ENCODE measurements at regions not wholly inside any gene's neighbourhood (a gene's known extent, or its start where the extent isn't known, plus 50 kb on each side); places are given as distances from the start of the nearest gene placed in this dataset.

DNA sequence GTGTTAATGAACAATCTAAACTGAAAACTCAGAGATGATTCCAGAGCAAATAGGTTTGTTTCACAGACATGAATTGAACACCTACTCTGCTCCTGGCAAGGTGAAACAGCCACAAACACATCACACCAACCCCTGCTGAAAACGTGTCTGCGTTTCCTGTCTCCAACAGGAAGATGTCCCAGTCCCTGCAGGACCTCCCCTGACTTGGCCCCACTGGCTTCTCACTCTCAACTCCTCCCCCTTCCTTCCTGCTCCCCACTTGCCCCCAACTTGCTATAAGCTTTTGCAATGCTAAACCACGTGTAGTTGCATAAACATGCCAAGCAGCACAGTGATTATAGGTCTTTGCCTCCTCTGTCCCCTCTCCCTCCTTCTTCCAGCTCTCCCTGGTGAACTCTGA is 567.6 kb downstream of the BCL11B start:
- no peak for DNase-seq

DNA sequence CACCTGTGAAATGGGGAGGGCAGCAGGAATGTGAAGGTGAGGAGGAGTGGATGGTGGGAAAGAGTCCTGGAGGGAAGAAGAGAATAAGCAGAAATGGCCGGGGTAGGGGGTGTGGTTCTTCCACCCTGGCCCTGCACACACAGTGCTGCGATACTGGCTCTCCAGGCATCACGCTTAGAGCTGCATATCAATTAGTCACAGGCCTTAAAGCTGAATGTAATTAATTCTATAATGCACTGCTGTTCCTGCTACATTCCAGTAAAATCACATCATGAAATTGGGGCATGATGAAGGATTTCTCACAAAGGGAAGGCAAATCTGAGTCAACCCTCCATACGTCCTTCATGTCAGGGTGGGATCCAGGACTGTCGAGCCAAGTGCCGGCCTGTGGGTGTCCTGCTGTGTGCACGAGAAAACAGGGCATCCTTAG is 566.1 kb downstream of the BCL11B start:
- no peak for DNase-seq

DNA sequence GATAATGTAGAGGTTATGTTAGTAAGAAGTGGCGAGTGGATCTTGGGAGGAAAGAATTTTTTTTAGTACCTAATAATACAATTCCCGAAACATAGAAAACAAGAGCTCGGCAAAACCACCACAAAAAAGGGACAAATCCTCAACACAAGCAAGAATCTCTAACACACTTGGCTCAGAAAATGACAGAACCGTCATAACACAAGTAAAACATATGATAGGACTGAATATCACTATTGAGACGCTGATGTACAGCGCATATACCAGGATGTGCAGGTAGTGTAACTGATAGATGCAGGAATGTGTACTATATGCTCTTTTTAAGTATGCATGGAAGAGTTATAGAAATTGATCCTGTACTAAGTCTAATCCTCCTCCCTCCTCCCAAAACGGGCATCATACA is 564.5 kb downstream of the BCL11B start:
- no peak for DNase-seq

DNA sequence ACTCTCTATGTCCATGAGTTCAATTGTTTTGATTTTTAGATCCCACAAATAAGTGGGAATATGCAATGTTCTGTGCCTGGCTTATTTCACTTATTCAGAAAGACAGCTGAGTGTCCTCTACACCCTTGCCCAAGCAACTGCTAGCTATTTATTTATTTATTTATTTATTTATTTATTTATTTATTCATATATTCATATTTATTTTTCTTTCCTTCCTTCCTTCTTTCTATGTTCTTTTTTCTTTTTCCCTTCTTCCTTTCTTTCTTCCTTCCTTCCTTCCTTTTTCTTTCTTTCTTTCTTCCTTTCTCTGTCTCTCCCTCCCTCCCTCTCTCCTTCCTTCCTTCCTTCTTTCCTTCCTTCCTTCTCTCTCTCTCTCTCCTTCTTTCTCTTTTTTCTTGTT is 563.4 kb downstream of the BCL11B start:
- DNase-seq = no peak

DNA sequence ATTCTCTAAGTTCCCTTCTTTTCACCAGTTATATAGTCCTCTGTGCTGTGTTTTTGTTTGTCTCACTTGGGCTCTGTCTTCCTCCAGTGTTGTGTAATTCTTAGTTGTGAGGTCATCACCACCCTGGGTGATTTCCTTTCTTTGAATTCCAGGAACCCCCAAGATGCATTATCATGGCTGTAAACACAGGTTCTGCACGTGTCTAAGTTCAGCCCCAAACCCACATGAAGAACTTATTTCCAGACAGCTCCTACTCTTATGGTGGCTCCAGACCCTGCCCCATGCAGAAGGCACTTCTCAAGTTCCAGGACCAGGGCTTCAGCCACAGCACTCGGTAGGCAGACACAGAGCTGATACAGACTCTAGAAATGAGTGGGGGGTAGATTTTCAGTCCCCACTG is 560.5 kb downstream of the BCL11B start:
- no peak for DNase-seq

DNA sequence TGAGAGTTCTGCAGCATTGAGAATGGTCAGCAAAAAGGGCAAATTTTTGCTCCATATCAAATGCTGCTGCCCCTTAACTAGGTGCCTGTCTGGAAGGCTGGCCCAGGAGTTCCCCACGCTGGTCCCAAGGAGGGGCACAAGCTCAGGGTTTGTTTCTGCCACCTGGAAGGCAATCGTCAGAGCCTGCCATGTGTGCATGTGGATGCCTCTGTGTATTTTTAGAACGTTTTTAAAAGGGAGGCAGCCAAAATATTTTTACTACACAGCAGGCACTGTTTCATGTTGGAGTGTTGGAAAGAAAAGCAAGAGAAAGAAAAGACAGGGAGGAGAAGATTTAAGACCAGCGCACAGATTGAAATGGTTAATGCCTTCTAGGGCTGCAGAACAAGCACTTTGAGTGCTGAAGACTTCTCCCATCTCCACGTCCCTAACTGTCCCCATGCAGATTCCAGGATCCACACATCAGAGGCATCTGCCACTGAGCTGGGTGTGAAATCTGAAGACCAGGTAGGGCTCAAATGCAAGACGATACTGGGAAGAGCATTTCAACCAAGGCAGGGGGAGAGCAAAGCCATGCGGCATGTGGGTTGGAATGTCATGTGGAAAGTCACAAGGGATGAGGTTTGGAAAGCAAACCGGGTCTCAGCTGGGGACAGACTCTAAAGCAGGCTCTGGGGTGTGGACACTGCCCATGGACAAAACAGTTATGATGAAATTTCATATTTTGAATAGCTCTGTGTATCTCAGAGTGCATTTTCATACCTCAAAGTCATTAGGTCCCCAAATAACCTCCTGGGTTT is 557.2 kb downstream of the BCL11B start:
- DNase-seq = no peak

DNA sequence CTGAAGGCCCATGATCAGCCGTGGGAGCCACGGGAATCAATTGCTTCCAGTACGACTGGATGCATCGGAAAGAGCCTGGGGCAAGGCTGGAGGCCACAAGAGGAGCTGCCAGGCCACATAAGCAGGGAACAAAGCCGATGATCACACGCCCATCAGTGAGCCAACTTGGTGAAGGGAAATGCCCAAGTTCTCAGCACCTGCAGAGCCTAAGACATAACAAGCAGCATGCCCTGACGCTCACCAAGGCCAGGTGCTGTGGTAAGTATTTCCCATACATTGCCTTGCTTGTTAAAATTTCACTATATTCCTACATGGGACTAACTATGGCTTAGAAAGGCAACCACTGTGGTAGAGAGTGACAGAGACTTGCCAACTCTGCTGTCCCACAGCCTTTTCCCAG is 555.9 kb downstream of the BCL11B start:
- DNase-seq = no peak

DNA sequence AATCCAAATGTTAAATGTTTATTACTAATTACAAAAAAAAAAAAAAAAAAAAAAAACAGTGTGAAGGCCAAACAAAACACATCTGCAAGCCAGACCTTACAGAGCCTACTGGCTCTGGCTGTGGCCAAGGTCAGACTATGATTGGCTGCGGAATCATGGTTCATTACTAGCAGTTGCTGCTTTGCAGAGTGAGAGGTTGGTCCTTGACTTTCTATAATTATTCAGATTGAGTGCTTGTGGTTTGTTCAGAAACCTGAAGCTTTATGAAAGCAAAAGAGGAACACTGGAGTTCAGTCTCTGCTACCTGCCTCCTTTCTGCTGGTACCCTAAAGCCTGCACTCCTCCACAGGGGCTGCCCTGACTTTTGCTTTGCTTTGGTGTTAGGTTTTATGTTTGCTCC is 550.9 kb downstream of the BCL11B start:
- peak in 1 of 2 experiments; percentile 28 for DNase-seq

DNA sequence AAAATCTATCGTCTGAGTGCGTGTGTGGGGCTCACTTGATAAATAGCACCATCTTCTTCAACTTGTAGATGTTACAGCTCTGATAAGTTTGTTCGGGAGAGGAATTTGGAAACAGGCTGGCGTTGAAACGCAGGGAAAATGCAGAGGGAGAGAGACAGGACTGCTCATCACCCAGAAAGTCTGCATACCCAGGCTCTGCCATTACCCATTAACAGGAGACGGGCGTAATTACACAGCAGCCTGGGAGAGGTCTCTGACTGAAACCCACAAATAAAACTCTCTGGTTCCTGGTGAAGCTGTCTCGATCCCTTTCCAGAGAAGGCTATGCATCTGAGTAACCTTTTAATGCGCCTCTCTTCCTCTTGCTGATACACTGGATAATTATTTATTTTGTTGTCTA is 547.3 kb downstream of the BCL11B start:
- no peak for DNase-seq

DNA sequence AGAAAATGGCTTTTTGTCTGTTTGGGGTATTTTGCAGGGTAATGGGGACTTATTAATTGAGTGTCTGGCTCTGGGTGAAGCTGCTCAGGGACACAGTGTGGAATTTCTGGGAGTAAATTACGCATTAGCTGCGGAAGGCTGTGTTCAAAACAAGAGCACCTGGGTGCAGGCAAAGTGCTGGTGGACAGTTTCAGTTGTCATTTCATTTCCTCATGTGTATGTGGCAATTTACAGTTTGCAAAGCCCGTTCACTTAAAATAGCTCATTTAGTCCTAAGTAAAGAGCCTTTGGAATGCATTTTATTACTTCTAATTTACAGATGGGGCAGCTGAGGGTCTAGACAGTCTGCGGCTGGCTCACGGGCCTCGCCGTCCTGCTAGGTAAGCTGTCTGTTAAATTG is 546.8 kb downstream of the BCL11B start:
- DNase-seq = no peak

DNA sequence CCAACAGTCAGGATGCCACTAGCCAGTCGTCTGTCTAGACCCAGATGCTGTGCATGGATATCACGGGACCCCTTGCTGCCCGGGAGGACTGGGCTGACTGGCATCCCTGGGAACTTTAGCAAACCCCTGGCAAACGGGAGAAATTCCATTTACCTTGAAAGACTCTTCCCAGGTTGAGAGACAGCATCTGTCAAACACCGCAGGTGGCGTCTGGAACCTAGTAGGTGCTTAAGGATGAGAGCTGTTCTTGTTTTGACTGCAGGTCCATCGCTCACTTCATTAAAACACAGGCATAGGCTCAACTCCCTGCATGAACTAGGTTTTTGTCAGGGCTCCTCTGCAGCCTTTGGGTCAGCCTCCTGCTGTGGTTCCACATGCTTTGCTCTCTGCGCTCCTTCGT is 546.3 kb downstream of the BCL11B start:
- DNase-seq = no peak

DNA sequence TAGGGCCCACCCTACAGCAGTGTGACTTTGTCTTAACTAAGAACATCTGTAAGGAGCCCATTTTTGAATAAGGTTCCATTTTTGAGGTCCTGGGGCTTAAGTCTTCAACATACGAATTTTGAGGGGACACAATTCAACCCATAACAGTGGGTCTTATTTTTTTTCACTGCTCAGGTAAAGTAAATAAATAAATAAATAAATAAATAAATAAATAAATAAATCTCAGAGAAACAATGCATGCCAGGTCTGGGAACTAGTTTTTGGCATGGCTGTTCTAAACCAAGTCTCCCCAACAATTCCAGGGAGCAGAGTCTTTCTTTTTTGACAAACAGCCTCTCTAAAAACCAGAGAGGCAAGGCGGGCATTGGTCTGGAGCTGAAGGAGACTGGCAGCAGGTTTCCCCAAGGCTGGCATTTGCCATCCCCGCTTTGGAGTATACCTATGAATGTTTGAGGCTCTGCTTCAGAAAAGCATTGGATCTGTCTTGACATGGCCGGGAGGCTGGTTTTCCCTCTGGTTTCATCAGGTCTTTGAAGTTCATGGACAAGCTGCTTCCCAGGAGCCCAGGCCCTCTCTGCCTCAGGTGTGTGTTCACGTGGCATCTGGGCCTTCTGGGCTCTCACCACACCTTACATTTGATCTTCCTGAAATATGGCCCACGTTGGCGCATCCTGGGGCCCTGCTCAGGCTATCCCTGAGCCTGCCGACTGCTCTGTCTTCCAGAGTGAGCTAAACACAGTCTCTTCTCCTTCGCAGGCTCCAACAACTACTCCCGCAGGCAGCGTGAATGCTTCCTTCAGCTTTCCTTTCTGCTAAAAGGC is 545.2 kb downstream of the BCL11B start:
- DNase-seq = no peak

DNA sequence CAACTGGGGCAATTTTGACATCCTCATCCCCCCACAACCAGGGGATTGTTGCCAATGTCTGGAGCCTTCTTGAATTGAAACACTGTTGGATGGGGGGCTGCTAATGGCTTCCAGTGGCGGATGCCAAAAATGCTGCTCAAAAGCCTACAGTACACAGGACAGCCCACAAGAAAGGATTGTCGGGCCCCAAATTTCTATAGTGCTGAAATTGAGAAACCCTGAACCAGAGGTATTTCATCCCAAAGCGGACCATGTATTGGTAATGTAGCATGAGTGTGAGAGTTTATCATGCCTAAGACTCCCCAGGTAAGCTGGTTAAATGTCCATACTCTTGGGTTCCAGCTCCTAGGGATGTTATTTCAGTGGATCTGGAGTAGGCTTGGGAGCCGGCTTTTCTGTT is 544.0 kb downstream of the BCL11B start:
- DNase-seq = no peak

DNA sequence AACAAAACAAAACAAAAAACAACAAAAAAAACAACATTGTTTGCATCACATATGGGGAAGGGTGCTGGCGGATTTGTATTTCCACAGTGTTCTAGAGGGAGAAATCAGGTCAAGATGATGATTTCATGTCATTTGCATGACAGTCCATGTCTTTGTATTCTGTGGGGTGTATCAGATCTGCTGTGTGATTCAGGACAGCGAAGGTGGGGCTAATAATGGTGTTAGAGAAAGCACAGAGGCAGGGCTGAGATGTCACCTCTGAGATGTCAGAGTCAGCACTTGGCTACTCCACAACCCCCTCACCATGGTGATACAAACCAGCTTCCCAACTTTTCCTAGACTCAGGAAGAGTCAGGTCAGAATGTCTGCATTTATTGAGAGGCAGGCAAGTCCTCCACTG is 543.2 kb downstream of the BCL11B start:
- no peak for DNase-seq

DNA sequence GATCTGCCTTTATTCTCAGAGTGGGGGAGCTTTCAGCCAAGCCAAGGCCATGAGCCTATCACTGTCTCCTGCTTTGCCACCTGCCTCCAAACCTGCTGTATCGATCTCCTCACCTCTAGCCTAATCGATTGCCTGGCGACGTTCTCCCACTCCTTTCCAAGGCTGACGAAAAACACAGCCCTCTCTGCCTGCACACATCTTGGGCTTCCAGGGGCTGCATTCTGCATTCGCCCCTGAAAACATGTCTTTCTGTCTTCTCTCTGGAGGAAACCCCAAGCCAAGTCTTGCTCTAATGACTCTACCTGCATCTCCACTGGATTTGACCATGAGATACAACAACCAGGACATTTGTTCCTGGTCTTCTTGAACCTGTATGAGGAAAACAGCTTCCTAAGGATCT is 540.7 kb downstream of the BCL11B start:
- no peak for DNase-seq

DNA sequence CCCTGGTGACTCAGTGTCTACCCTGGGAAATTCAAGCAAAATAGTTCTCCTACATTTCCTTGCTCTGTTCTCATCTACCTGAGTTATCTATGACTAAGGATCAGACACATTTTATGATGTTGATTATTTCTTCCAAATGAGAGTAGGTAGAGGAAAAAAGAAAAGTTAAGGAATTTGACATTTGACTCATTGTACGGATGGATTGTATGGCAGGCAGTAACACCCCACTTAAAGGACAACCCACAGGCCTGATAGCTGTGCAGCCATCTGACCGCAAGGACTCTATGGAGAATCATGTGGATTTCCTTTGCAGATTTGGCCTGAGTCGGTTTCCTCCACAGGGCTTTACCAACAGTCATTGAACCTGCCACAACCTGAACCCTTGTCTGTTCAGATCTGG is 540.3 kb downstream of the BCL11B start:
- no peak for DNase-seq

DNA sequence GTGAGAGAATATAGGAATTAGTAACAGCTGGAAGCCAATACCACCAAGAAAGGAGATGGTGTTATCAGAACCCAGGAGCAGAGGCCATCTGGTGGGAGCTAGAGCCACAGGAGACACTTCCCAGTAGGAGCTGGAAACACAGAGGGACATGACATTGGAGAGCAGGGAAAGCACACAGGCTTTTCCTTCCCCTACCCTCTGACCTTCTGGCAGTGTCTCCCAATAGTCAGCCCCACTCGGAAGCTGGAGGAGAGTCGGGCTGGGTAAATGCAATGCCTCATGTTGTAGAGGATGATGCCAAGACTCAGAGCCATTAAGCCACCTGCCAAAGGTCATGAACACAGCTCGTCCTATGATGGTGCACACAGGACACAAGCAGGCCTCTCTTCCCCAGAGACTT is 538.5 kb downstream of the BCL11B start:
- no peak for DNase-seq

DNA sequence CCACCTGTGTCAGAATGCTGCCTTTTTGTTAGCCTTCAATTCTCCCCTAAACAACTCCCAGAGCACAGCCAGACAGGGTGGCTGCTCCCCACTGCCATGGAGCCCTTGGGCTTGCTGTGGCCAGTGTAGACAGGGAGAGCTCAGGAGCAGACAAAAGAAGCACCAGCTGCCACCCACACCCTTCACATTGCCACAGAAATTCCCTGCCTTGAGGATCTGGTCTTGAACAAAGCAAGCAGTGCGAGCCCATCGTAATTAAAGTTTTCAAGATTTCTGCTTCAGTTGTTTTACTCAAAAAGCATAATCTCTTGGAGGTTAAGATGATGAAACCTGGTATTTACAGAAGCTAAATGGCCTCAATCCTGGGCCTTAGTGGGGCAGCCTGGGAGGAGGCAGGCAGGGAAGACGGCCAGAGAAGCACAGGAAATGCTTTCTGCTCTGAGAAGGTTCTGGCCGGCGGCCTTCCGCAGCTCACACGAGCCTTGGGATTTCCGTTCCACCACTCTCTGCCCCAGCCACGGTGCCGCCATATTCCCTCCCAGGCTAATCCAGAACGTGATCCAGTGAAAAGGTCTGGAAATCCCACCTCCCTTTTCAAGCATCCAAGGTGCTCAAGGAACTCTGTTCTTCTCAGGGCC is 535.2 kb downstream of the BCL11B start:
- no peak for DNase-seq

DNA sequence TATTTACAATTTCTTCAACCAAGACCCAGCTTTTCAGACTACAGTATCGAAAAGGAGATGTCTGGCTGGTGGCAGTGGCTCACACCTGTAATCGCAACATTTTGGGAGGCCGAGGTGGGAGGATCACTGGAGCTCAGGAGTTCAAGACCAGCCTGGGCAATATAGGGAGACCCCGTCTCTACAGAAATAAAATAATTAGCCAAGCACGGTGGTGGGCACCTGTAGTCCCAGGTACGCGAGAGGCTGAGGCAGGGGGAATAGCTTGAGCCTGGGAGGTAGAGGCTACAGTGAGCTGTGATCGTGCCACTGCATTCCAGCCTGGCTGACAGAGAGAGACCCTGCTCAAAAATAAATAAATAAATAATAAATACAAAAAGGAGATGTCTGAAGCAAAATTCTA is 530.5 kb downstream of the BCL11B start:
- no peak for DNase-seq

DNA sequence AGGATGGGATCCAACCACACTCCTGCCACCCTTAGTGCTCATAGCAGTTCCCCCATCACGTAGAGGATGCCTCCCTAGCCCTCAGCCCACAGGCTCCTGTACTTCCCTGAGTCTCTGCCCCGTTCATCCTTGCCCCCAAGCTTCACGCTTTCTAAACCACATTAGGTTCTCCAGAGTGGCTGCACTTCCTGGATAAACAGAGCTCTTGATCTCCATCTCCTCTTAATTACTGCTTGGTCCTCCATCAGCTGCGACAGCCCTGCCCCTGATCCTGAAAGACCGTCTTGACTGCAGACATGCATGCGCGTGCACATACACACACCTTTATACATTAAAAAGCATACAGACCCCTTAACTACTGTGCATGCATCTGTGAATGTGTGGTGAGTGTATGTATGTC is 530.0 kb downstream of the BCL11B start:
- DNase-seq = no peak

DNA sequence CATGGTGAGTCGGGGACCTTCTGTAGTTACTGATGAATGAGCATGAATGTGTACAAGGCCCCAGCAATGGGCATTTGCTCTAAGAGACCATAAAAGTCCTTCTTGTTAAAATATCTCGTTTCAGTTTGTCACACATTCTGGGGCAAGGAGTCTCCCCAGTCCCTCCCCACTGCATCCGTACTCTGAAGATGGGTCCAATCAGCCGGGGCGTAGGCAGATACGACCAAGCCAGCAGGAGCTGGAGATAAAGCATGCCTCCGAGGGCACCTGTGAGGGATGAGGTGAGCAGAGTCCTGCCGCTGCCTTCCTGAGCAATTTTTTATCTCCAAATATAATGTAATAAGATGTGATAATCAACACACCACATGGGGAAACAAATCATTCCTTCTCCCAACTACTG is 528.5 kb downstream of the BCL11B start:
- no peak for DNase-seq

DNA sequence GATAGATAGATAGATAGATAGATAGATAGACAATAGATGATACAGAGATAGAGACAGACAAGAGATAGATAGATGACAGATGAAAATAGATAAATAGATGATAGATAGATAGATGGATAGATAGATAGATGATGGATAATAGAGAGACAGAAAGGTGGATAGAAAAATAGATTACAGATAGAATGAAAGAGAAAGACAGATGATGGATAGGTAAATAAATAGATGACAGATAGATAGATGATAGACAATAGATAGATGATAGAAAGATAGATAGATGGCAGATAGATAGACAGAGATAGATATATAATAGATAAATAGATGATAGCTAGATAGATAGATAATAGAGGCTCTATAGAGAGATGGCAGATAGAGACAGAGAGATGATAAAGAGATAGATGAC is 523.0 kb downstream of the BCL11B start:
- DNase-seq = no peak

DNA sequence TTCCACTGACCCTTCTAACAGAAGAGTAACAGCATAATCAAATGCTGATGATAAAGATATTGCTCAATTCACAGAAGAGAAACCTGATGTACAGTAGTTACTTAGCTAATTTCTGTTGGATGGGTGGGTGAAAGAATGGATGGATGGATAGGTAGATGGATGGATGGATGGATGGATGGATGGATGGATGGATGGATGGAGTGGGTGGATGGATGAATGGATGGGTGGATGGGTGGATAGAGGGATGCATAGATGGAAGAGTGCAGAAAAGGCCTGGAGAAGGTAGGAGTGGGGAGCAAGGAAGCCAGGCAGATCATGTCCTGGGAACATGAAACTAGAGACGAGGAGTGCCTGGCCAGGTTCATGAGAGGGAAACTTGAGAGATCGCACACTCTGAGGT is 520.9 kb downstream of the BCL11B start:
- DNase-seq = no peak

DNA sequence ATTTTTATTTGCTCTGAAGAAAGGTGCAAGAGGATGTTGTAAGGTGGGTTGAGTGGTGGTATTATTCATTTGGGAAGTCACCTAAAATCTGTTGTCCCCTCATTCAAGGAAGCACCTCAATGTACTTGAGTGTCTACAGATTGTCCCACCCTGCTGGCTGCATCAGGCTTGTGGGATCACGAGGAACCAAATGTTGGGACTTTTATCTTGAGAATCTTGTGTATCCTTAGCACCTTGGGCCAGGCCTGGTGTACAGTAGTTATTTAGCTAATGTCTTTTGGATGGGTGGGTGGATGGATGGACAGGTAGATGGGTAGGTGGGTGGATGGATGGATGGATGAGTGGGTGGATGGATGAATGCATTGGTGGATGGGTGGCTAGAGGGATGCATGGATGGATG is 519.3 kb downstream of the BCL11B start:
- no peak for DNase-seq
